ENCODE measurements at regions not wholly inside any gene's neighbourhood (a gene's known extent, or its start where the extent isn't known, plus 50 kb on each side); places are given as distances from the start of the nearest gene placed in this dataset.
"Not testable (repeated sequence)": the region's sequence is repeated elsewhere in the genome, so short reads cannot be mapped to it uniquely, and the experiment has no call there.

GRCh38 chr1:200496937-200497336 lies 87.1 kb upstream of the ZNF281 start:
- DNase-seq (ENCODE audit: low read depth in 2 of 2), result no peak

- no peak for DNase-seq (ENCODE audit: low read depth in 2 of 2)
Observed at GRCh38 chr1:200495901-200496300, 86.1 kb upstream of the ZNF281 start.

- no peak for DNase-seq (ENCODE audit: low read depth in 2 of 2)
Observed at GRCh38 chr1:200493344-200493743, 83.5 kb upstream of the ZNF281 start.

GRCh38 chr1:200491103-200491502 lies 81.3 kb upstream of the ZNF281 start:
- DNase-seq (ENCODE audit: low read depth in 2 of 2), result no peak

DNA sequence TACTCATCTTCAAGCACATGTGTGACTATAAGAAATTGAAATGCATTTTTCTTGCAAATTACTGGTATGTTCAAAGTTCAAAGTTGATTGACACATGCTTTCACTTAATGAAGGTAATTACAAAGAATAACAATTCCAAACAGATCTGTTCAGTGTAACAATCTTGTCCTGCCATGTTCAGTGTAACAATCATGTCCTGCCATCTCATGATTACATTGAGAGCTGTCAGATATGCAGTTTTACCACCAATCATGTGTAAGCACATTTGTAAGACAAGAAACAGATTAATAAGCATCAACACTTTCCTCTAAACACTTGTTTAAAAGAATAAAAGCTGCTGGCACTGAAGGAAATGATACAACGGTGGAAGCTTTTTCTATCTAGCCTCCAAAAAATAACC lies 80.3 kb upstream of the ZNF281 start:
- no peak for DNase-seq (ENCODE audit: low read depth in 2 of 2)

GRCh38 chr1:200488375-200489165 lies 78.7 kb upstream of the ZNF281 start:
- DNase-seq (ENCODE audit: low read depth in 2 of 2), result peak; percentile 70 to 74

DNA sequence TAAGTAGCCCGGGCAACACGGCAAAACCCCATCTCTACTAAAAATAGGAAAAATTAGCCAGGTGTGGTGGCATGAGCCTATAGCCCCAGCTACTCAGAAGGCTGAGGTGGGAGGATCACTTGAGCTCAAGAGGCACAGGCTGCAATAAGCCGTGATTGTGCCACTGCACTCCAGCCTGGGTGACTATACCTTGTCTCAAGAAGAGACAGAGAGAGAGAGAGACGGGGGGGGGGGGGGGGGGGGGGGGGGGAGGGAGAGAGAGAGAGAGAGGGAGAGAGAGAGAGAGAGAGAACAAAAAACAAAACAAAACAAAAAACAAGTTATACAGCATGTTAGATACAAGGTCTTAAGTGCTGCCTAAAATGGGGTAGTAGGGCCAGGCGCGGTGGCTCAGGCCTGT lies 77.8 kb upstream of the ZNF281 start:
- no peak for DNase-seq (ENCODE audit: low read depth in 2 of 2)

GRCh38 chr1:200486634-200487033 lies 76.8 kb upstream of the ZNF281 start:
- no peak for DNase-seq (ENCODE audit: low read depth in 2 of 2)

- DNase-seq (ENCODE audit: low read depth in 2 of 2), result not testable (repeated sequence)
Observed at GRCh38 chr1:200484438-200484946, 74.7 kb upstream of the ZNF281 start.

DNA sequence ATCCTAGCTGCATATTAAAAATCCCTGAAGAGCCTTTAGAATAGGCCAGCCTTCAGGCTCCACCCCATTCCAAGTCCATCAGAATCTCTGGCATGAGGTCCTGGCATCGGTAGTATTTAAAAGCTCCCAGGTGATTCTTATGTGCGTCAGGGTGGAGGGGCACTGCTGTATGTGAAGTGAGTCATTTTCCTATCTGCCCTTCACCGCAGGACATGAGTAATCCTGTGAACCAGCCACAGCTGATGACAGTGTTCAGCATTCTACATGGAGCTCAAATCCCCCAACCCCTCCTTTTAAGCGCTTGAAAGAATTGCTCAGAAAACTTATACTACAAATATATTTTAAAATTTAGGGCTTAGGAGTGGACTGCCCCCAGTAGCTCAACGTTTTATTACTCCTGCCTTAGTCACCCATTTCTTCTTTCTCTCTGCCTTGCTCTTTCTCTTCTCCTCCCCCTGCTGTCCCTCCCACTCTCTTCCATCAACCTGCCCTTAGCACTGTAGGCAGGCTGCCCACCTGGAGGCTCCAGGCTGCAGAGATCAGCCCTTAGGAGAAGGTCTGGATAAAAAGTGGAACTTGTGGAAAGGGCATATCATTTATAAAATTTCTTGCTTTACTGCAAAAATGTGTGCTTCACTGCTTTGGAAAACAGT lies 73.8 kb upstream of the ZNF281 start:
- DNase-seq (ENCODE audit: low read depth in 2 of 2), result peak; percentile 95 to 96

DNA sequence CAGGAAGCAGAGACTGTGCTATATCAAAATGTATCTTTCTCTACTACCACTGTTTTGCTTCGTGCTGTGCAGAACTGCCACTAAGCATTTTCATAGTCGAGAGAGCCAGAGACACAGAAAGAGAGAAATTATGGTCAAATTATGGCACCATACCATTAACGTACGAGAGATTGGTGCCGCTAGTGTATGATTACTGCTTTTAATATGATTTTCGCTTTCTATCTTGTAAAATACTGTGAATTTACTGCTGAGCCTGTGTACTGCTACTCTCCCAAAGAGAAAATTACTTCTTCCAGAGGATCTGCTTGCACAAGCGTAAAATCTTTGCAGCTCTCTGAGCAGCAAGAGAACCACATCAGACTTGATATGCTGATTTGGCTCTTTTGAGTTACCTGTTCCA lies 71.1 kb upstream of the ZNF281 start:
- no peak for DNase-seq (ENCODE audit: low read depth in 2 of 2)

- no peak for DNase-seq (ENCODE audit: low read depth in 2 of 2)
Observed at GRCh38 chr1:200479816-200480215, 70.0 kb upstream of the ZNF281 start.

DNA sequence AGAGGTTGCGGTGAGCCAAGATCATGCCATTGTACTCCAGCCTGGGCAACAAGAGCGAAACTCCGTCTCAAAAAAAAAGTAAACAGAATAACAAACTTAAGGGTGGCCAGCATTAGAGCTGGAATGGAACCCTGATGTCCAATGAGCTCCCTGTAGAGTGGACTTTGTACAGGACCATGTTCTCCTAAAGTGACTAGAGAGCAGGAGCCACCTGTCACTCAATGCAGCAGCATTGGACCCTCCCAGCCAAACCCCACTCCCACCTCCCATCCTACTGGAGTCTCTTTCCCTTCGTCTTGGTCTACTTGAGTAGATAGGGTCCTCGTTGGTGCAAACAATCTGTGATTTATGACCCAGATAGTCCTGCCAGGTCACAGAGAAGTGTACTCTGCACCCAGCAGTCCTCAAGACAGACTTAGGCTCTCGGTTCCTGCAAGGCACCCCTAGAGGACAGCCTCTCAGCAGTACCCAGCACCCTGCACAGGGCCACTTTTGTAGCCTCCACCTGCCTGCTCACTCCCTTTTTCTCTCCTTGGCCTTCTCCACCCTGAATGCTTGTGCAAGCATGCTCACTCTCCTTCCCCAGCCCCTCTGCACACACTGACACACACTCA lies 69.2 kb upstream of the ZNF281 start:
- no peak for DNase-seq (ENCODE audit: low read depth in 2 of 2)

DNA sequence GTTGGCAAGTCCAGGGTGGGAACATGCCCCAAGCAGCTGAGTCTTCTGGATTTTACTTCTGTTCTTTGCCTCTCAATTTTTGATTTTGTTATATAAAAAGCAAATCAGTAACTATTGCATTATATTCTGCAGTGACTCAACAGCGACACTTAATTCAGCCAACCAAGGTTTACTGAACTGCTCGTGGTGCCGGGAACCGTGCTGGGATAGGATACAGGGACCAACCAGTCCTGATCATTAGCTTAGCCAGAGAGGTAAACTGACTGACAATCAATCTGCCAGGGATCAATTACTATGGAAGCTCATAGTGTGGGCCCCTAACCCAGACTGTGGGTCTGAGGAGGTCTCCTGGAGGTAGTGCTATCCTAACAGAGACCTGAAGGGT lies 68.4 kb upstream of the ZNF281 start:
- no peak for DNase-seq (ENCODE audit: low read depth in 2 of 2)

GRCh38 chr1:200474633-200475032 lies 64.8 kb upstream of the ZNF281 start:
- no peak for DNase-seq (ENCODE audit: low read depth in 2 of 2)

DNA sequence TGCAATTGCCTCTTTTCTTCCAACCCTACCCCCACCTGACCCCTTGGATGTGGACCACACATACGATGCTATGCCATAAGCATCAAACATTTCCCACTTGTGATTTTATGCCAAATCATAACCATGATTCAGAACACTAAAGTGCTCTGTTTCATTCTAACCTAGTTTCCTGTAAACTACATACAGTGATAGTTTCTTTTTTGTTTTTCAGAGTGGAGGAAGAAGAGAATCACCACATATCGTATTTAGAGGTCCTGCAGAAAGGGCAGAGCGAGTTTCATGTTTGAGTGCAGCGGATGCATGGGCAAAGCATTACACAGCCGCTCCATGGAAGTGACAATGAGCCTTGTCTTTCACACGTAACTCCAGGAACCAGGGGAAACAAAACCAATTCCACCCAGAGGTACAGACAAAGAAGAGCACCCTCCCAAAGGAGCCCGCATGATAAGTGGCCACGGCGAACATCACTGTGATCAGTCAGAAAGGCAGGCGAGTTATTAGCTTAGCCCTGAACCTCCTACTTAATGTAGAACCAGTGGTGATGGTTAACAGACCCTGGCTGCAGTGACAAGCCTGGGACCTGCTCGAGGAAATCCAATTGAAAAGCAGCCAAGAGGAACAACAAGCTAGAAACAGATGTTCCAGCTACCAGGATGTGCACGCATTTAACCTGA lies 64.0 kb upstream of the ZNF281 start:
- DNase-seq (ENCODE audit: low read depth in 2 of 2), result no peak

GRCh38 chr1:200471739-200472138 lies 61.9 kb upstream of the ZNF281 start:
- no peak for DNase-seq (ENCODE audit: low read depth in 2 of 2)

DNA sequence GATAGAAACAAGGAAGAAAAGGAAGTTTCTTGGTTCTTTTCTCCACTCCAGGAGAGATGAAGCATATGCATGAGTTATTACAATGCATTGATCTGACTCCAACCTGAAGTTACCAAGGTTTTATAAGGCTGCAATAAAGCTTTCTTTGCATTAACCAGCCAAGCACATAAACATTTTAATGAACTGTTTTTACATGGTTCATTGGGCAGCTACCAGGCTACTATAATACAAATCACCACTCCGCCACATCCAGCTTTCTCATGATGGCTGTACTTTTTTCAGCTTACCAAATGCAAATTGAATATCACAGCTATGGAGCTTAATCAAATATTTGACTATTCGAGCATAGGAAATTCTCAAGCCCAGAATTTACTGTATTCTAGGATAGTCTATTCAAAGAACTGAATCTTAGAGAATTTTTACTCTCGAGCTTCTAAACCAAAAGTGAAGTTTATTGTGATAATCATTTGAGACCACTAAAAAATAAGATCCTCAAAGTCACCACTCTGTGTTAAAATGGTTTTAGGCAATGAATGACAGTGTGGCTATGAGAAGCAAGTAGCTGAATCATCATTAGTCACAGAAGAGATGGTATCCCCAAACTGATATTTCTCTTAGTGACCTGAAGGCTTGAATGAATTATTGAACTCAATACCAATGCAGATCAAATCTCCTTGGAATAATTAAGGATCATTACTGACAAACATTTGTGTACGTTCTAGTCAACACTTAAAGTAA lies 58.6 kb upstream of the ZNF281 start:
- DNase-seq (ENCODE audit: low read depth in 2 of 2), result no peak

DNA sequence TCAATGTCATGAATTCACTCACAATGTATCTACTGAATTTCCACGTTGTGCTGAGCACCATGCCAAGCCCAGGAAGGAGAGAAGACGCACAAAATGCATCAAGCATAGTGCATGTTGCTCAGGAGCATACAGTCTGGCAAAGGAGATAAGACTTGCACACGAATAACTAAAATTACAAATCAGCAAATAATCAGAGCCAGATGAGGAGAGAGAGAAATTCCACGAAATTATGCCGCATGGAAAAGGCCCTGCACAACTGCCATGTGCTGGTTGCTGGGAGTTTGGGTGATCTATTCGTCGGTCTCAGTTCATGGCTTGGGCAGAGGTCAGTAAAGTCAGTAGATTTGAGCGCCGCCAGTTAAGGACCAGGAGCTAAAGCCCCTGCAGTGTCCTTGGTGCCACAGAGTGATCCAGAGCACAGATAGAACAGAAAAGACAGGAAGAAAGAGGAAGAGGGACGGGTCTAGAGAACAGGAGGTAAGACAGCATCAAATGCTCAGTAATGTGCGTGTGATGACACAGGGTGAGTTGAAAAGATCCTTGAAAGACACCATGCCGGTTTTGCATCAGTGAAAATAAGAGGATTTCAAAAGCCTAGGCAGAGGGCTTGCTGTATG lies 55.1 kb upstream of the ZNF281 start:
- no peak for DNase-seq (ENCODE audit: low read depth in 2 of 2)

All from fibroblast of skin of left quadriceps (primary cell).